GM12801 (cell line): ENCODE measurements at regions not wholly inside any gene's neighbourhood (a gene's known extent, or its start where the extent isn't known, plus 50 kb on each side); places are given as distances from the start of the nearest gene placed in this dataset.

ENCODE experiments used
- CTCF ChIP-seq: IDR thresholded peaks from one replicate; pipeline ENCODE4 v1.5.1; 2011; ENCODE audit warnings: control low read depth; ENCODE audit not compliant: insufficient read length; ENCODE audit errors: extremely low read depth

- TF ChIP-seq CTCF: no peak
These were observed 214.6 kb downstream of the RDH14 start for GRCh38 chr2:18345848-18346247.

- no peak for TF ChIP-seq CTCF
These were observed 217.6 kb downstream of the RDH14 start for GRCh38 chr2:18342901-18343300.

GRCh38 chr2:18339326-18339725, 221.1 kb downstream of the RDH14 start:
- TF ChIP-seq CTCF: no peak

GRCh38 chr2:18336975-18337374, 223.5 kb downstream of the RDH14 start:
- TF ChIP-seq CTCF: no peak

- no peak for TF ChIP-seq CTCF
These were observed 228.0 kb downstream of the RDH14 start for GRCh38 chr2:18332477-18332876.

- no peak for TF ChIP-seq CTCF
These were observed 235.3 kb downstream of the RDH14 start for GRCh38 chr2:18325118-18325517.

- TF ChIP-seq CTCF: no peak
These were observed 240.5 kb downstream of the RDH14 start for GRCh38 chr2:18319987-18320386.

- no peak for TF ChIP-seq CTCF
These were observed 243.4 kb downstream of the RDH14 start for GRCh38 chr2:18317017-18317416.
